ENCODE measurements at regions not wholly inside any gene's neighbourhood (a gene's known extent, or its start where the extent isn't known, plus 50 kb on each side); places are given as distances from the start of the nearest gene placed in this dataset.

GRCh38 chr12:94041850-94042249 is 106.5 kb upstream of the PLXNC1 start:
- Histone ChIP-seq H3K36me3 (ENCODE audit: control insufficient read depth, insufficient read depth, low read length) (no peaks in the 10 kb centered on the region), H3K27me3 (replicated peaks; ENCODE audit: control insufficient read depth, insufficient read depth, low read length) (no peaks in the 10 kb centered on the region; the same call in 1 of the 2 replicates), H3K4me3 (replicated peaks; ENCODE audit: low read depth, low read length) (no peak overlapping the region)
- no peak for DNase-seq (ENCODE audit: extremely low read depth, insufficient read length)
- TF ChIP-seq CTCF (IDR thresholded peaks at IDR 0.05; ENCODE audit: insufficient read depth, low read length, poor library complexity, severe bottlenecking): no peak

- Histone ChIP-seq H3K4me3 (replicated peaks; ENCODE audit: low read depth, low read length) (no peak overlapping the region), H3K36me3 (ENCODE audit: control insufficient read depth, insufficient read depth, low read length) (no peaks in the 10 kb centered on the region), H3K27me3 (replicated peaks; ENCODE audit: control insufficient read depth, insufficient read depth, low read length) (no peaks in the 10 kb centered on the region; the same call in 1 of the 2 replicates)
- no peak for DNase-seq (ENCODE audit: extremely low read depth, insufficient read length)
- no peak for TF ChIP-seq CTCF (IDR thresholded peaks at IDR 0.05; ENCODE audit: insufficient read depth, low read length, poor library complexity, severe bottlenecking)
Observed at GRCh38 chr12:94042321-94042720, 106.1 kb upstream of the PLXNC1 start.

GRCh38 chr12:94046626-94047410 is 101.6 kb upstream of the PLXNC1 start:
- DNase-seq (ENCODE audit: extremely low read depth, insufficient read length): no peak
- no peaks in the 10 kb centered on the region for H3K36me3 ChIP-seq (ENCODE audit: control insufficient read depth, insufficient read depth, low read length)
- peaks cover 2% of the 10 kb centered on the region; the same call in 1 of the 2 replicates for H3K27me3 ChIP-seq (replicated peaks; ENCODE audit: control insufficient read depth, insufficient read depth, low read length)
- TF ChIP-seq CTCF (IDR thresholded peaks at IDR 0.05; ENCODE audit: insufficient read depth, low read length, poor library complexity, severe bottlenecking): no peak
- H3K4me3 ChIP-seq (replicated peaks; ENCODE audit: low read depth, low read length): no peak overlapping the region

- TF ChIP-seq CTCF (IDR thresholded peaks at IDR 0.05; ENCODE audit: insufficient read depth, low read length, poor library complexity, severe bottlenecking): no peak
- no peak overlapping the region for H3K4me3 ChIP-seq (replicated peaks; ENCODE audit: low read depth, low read length)
- no peaks in the 10 kb centered on the region for H3K36me3 ChIP-seq (ENCODE audit: control insufficient read depth, insufficient read depth, low read length)
- DNase-seq (ENCODE audit: extremely low read depth, insufficient read length): no peak
- H3K27me3 ChIP-seq (replicated peaks; ENCODE audit: control insufficient read depth, insufficient read depth, low read length): 0 out of 2 replicates have a peak, but pooled peaks cover 2% of the 10 kb centered on the region
Observed at GRCh38 chr12:94047781-94048567, 100.4 kb upstream of the PLXNC1 start.

- Histone ChIP-seq H3K27me3 (replicated peaks; ENCODE audit: control insufficient read depth, insufficient read depth, low read length) (0 out of 2 replicates have a peak, but pooled peaks cover 2% of the 10 kb centered on the region), H3K36me3 (ENCODE audit: control insufficient read depth, insufficient read depth, low read length) (no peaks in the 10 kb centered on the region), H3K4me3 (replicated peaks; ENCODE audit: low read depth, low read length) (no peak overlapping the region)
- DNase-seq (ENCODE audit: extremely low read depth, insufficient read length): no peak
- no peak for TF ChIP-seq CTCF (IDR thresholded peaks at IDR 0.05; ENCODE audit: insufficient read depth, low read length, poor library complexity, severe bottlenecking)
Observed at GRCh38 chr12:94048757-94049156, 99.6 kb upstream of the PLXNC1 start.
